Gastrocnemius medialis (tissue), 4 donors: ENCODE measurements at regions not wholly inside any gene's neighbourhood (a gene's known extent, or its start where the extent isn't known, plus 50 kb on each side); places are given as distances from the start of the nearest gene placed in this dataset.

Source experiments
- CTCF ChIP-seq, 5 experiments: fragments of 450-650 bp in 3 of 5; fragments of 200-600 bp in 2 of 5; sonication (generic) in 2 of 5; IDR thresholded peaks in 4 of 5; conservative IDR thresholded peaks in 1 of 5; 1 replicate in 4 of 5; 2 replicates in 1 of 5; pipeline ENCODE4 v1.5.1; 2016 to 2019; ENCODE audit warnings: antibody characterized with exemption in 5 of 5, mild to moderate bottlenecking in 3 of 5, moderate library complexity in 3 of 5
- POLR2A ChIP-seq, 2 donors: fragments of 450-650 bp; IDR thresholded peaks; one replicate each; pipeline ENCODE4 v1.6.1; 2017; ENCODE audit warnings: antibody characterized with exemption in 2 of 2, mild to moderate bottlenecking in 2 of 2, moderate library complexity in 2 of 2

GRCh38 chr2:18123211-18123570 is 244.7 kb downstream of the KCNS3 start:
- no peak for TF ChIP-seq CTCF (IDR thresholded peaks at IDR 0.05 in 4 of 5, conservative IDR thresholded peaks at IDR 0.05 in 1 of 5)
- TF ChIP-seq POLR2A (IDR thresholded peaks at IDR 0.05) = no peak
